H1 (cell line): ENCODE measurements at regions not wholly inside any gene's neighbourhood (a gene's known extent, or its start where the extent isn't known, plus 50 kb on each side); places are given as distances from the start of the nearest gene placed in this dataset.

Source experiments
- CTCF ChIA-PET: fragments of 300-600 bp; sonication (Branson Sonifier 250); formaldehyde crosslinking; loops from one replicate; lab custom pipeline; 2021; ENCODE audit not compliant: partially characterized antibody; lab: Charles Lee
- POLR2A ChIA-PET: fragments of 300-600 bp; sonication (Branson Sonifier 250); formaldehyde crosslinking; loops from one replicate; lab custom pipeline; 2021; ENCODE audit warnings: inconsistent platforms; ENCODE audit not compliant: partially characterized antibody; lab: Charles Lee
- DNase-seq, 2 experiments: peaks; one replicate each; pipeline versions ENCODE4 v3.0.0 to v3.0.0-alpha.2; 2010 to 2022; ENCODE audit warnings: low spot score in 2 of 2, low read depth in 1 of 2, mixed read lengths in 1 of 2
- FAIRE-seq: peaks from 2 replicates; lab custom pipeline; 2011; peaks lifted over from hg19 to GRCh38; lab: Jason Lieb, UNC
- H2AFZ ChIP-seq: 2 replicates; pipeline ENCODE4 v1.8.1; 2012; ENCODE audit warnings: low read length, inconsistent platforms
- H2AK5ac ChIP-seq: 2 replicates; pipeline ENCODE4 v1.6.1; 2013; ENCODE audit warnings: low read depth, low read length
- H2BK120ac ChIP-seq: replicated peaks from 2 replicates; pipeline ENCODE3; 2013; ENCODE audit warnings: low read depth, low read length, inconsistent platforms
- H2BK12ac ChIP-seq: 2 replicates; pipeline ENCODE4 v1.6.1; 2013; ENCODE audit warnings: low read depth, low read length
- H2BK15ac ChIP-seq: 2 replicates; pipeline ENCODE4 v1.6.1; 2013; ENCODE audit warnings: low read length
- H2BK20ac ChIP-seq: 2 replicates; pipeline ENCODE4 v1.6.1; 2013; ENCODE audit warnings: low read length
- H2BK5ac ChIP-seq: 2 replicates; pipeline ENCODE4 v1.6.1; 2013; ENCODE audit warnings: low read depth, low read length
- H3K14ac ChIP-seq: 2 replicates; pipeline ENCODE4 v1.6.1; 2013; ENCODE audit warnings: inconsistent platforms; ENCODE audit not compliant: insufficient read length
- H3K18ac ChIP-seq: 2 replicates; pipeline ENCODE4 v1.6.1; 2013; ENCODE audit warnings: low read length; ENCODE audit errors: extremely low read depth
- H3K23ac ChIP-seq: 2 replicates; pipeline ENCODE4 v1.6.1; 2013; ENCODE audit warnings: inconsistent platforms; ENCODE audit not compliant: insufficient read length
- H3K23me2 ChIP-seq: 2 replicates; pipeline ENCODE4 v1.6.1; 2013; ENCODE audit warnings: low read depth, low read length
- H3K27ac ChIP-seq: 2 replicates; pipeline ENCODE4 v1.6.1; 2011; ENCODE audit warnings: low read depth, low read length, inconsistent platforms
- H3K27me3 ChIP-seq, 4 experiments: replicated peaks in 1 of 4; 1 replicate in 1 of 4; 2 replicates in 3 of 4; pipeline versions ENCODE4 v1.6.1 to v1.8.1; 2011 to 2013; ENCODE audit warnings: low read length in 3 of 4, mild to moderate bottlenecking in 3 of 4, inconsistent platforms in 2 of 4, mixed read lengths in 2 of 4, moderate library complexity in 1 of 4; ENCODE audit not compliant: control insufficient read depth in 3 of 4, insufficient read depth in 3 of 4; ENCODE audit errors: extremely low read depth in 1 of 4
- H3K36me3 ChIP-seq, 4 experiments: 2 replicates each; pipeline versions ENCODE4 v1.6.1 to v1.8.1; 2011 to 2013; ENCODE audit warnings: mild to moderate bottlenecking in 4 of 4, low read length in 3 of 4, moderate library complexity in 2 of 4, control low read depth in 1 of 4, inconsistent platforms in 1 of 4; ENCODE audit not compliant: insufficient read depth in 4 of 4, control insufficient read depth in 2 of 4
- H3K4ac ChIP-seq: replicated peaks from 2 replicates; pipeline ENCODE3; 2013; ENCODE audit warnings: low read length, low read depth, mixed read lengths, inconsistent platforms; ENCODE audit not compliant: insufficient read length
- H3K4me1 ChIP-seq, 4 experiments: replicated peaks in 1 of 4; 1 replicate in 1 of 4; 2 replicates in 3 of 4; pipeline versions ENCODE4 v1.6.1 to v1.8.1; 2011 to 2013; ENCODE audit warnings: low read length in 3 of 4, inconsistent platforms in 2 of 4, mixed read lengths in 1 of 4; ENCODE audit not compliant: insufficient read depth in 4 of 4, control insufficient read depth in 3 of 4
- H3K4me2 ChIP-seq, 2 experiments: 2 replicates each; pipeline versions ENCODE4 v1.6.1 to v1.8.1; 2011 to 2013; ENCODE audit warnings: low read depth in 2 of 2, low read length in 2 of 2, control low read depth in 1 of 2, inconsistent platforms in 1 of 2, mild to moderate bottlenecking in 1 of 2; ENCODE audit not compliant: insufficient read depth in 1 of 2
- H3K4me3 ChIP-seq, 4 experiments: fragments of 200-600, 300-600 bp in 1 of 4; sonication (generic), shearing (Covaris generic), sonication (Bioruptor Twin) in 1 of 4; 2 replicates each; pipeline versions ENCODE4 v1.5.1 to v1.8.1; 2011 to 2016; ENCODE audit warnings: low read length in 4 of 4, low read depth in 3 of 4, control low read depth in 2 of 4, inconsistent platforms in 2 of 4, mild to moderate bottlenecking in 2 of 4, mixed read lengths in 1 of 4, moderate library complexity in 1 of 4; ENCODE audit not compliant: insufficient read depth in 2 of 4; ENCODE audit errors: extremely low read depth in 1 of 4
- H3K56ac ChIP-seq: replicated peaks from 2 replicates; pipeline ENCODE3; 2013; ENCODE audit warnings: low read depth, mild to moderate bottlenecking, mixed read lengths, low read length, inconsistent platforms; ENCODE audit not compliant: insufficient read length
- H3K79me1 ChIP-seq: 2 replicates; pipeline ENCODE4 v1.6.1; 2013; ENCODE audit warnings: low read depth, low read length, control low read depth
- H3K79me2 ChIP-seq, 2 experiments: 2 replicates each; pipeline versions ENCODE4 v1.6.1 to v1.8.1; 2012 to 2013; ENCODE audit warnings: low read length in 2 of 2, mild to moderate bottlenecking in 2 of 2, inconsistent platforms in 1 of 2; ENCODE audit not compliant: insufficient read depth in 2 of 2, control insufficient read depth in 1 of 2
- H3K9ac ChIP-seq, 4 experiments: replicated peaks in 1 of 4; 1 replicate in 1 of 4; 2 replicates in 3 of 4; pipeline versions ENCODE4 v1.6.1 to v1.8.1; 2011 to 2013; ENCODE audit warnings: low read depth in 3 of 4, low read length in 3 of 4, control low read depth in 2 of 4, mild to moderate bottlenecking in 2 of 4, moderate library complexity in 2 of 4, inconsistent platforms in 1 of 4; ENCODE audit errors: extremely low read depth in 1 of 4
- H3K9me3 ChIP-seq, 2 experiments: 2 replicates each; pipeline versions ENCODE4 v1.6.1 to v1.8.1; 2012 to 2013; ENCODE audit warnings: mild to moderate bottlenecking in 2 of 2, moderate library complexity in 2 of 2, control low read depth in 1 of 2, inconsistent platforms in 1 of 2, low read depth in 1 of 2, low read length in 1 of 2, mixed read lengths in 1 of 2; ENCODE audit not compliant: insufficient read depth in 2 of 2
- H4K20me1 ChIP-seq, 2 experiments: replicated peaks in 1 of 2; 2 replicates each; pipeline versions ENCODE3 to v1.8.1; 2011 to 2013; ENCODE audit warnings: inconsistent platforms in 2 of 2, low read length in 2 of 2, mild to moderate bottlenecking in 1 of 2; ENCODE audit not compliant: insufficient read depth in 2 of 2, control insufficient read depth in 1 of 2
- H4K5ac ChIP-seq: 2 replicates; pipeline ENCODE4 v1.6.1; 2013; ENCODE audit warnings: low read length, low read depth, mixed read lengths, inconsistent platforms; ENCODE audit not compliant: insufficient read length
- H4K8ac ChIP-seq: 2 replicates; pipeline ENCODE4 v1.8.0; 2013; ENCODE audit warnings: mild to moderate bottlenecking, moderate library complexity, low read length, inconsistent platforms; ENCODE audit not compliant: insufficient read depth; ENCODE audit errors: extremely low read depth
- H4K91ac ChIP-seq: replicated peaks from 2 replicates; pipeline ENCODE3; 2013; ENCODE audit warnings: low read length, mixed read lengths, inconsistent platforms; ENCODE audit not compliant: insufficient read length
- ATF3 ChIP-seq: IDR thresholded peaks from 2 replicates; pipeline ENCODE4 v1.6.1; 2011; ENCODE audit warnings: low read depth, mild to moderate bottlenecking, low read length; ENCODE audit not compliant: insufficient read depth
- BACH1 ChIP-seq: IDR thresholded peaks from 2 replicates; pipeline ENCODE4 v1.6.1; 2012; ENCODE audit warnings: low read length, improper control_type of control experiment
- E2F6 ChIP-seq: IDR thresholded peaks from 2 replicates; pipeline ENCODE4 v1.6.1; 2012; ENCODE audit warnings: inconsistent platforms
- HDAC6 ChIP-seq: IDR thresholded peaks from one replicate; pipeline ENCODE4 v1.7.1; 2012; ENCODE audit warnings: low read depth, mild to moderate bottlenecking, inconsistent platforms, low read length, moderate library complexity
- KDM4A ChIP-seq: IDR thresholded peaks from one replicate; pipeline ENCODE4 v1.7.1; 2012; ENCODE audit warnings: low read depth, mild to moderate bottlenecking, moderate library complexity, low read length, inconsistent platforms; ENCODE audit not compliant: severe bottlenecking
- MAFK ChIP-seq: IDR thresholded peaks from 2 replicates; pipeline ENCODE4 v1.6.1; 2012; ENCODE audit warnings: low read depth, mild to moderate bottlenecking, improper control_type of control experiment, low read length
- PHF8 ChIP-seq: fragments of 200-600 bp; sonication (generic); conservative IDR thresholded peaks from 2 replicates; pipeline ENCODE4 v1.7.1; 2012; ENCODE audit warnings: low read depth, mild to moderate bottlenecking, inconsistent platforms, low read length, moderate library complexity
- POLR2A ChIP-seq, 2 experiments: IDR thresholded peaks; 1 replicate in 1 of 2; 2 replicates in 1 of 2; pipeline ENCODE4 v1.6.1; 2011; ENCODE audit warnings: low read depth in 2 of 2, low read length in 2 of 2, mild to moderate bottlenecking in 2 of 2; ENCODE audit errors: control extremely low read depth in 1 of 2
- TCF12 ChIP-seq: IDR thresholded peaks from 2 replicates; pipeline ENCODE4 v1.6.1; 2011; ENCODE audit warnings: low read depth, mild to moderate bottlenecking, low read length
- TEAD4 ChIP-seq: IDR thresholded peaks from 2 replicates; pipeline ENCODE4 v1.6.1; 2012; ENCODE audit warnings: low read depth, low read length, inconsistent platforms, mixed read lengths
- WGBS, 2 experiments: shearing (Covaris generic) in 1 of 2; methylation state at CpG; one replicate each; pipeline versions ENCODE4 v1.1.6 to v1.1.7; 2013 to 2015; ENCODE audit warnings: low lambda C conversion rate in 2 of 2, mixed read lengths in 2 of 2, inconsistent platforms in 1 of 2, low coverage in 1 of 2, missing lambda C conversion rate in 1 of 2; ENCODE audit not compliant: insufficient replicate concordance in 2 of 2, insufficient coverage in 1 of 2, insufficient read length in 1 of 2; ENCODE audit errors: extremely low coverage in 1 of 2, missing lambda C conversion rate in 1 of 2; 5-methylcytosine and 5-hydroxymethylcytosine counted together

GRCh38 chr18:23401400-23402347, 51.4 kb upstream of the RIOK3 start:
- peaks cover 7 to 10% (median 9%) of the 10 kb centered on the region in 4 experiments for H3K4me1 ChIP-seq
- H3K18ac ChIP-seq, result peak overlapping the region; percentile 62
- H4K91ac ChIP-seq, result peak overlapping the region; percentile 96
- peak overlapping the region in 1 of 2 experiments; percentile 30; a peak in 1 of 4 replicates for H3K4me2 ChIP-seq
- H3K27me3 ChIP-seq, result no peaks in the 10 kb centered on the region
- H3K9ac ChIP-seq, result no peak overlapping the region
- peak overlapping the region; percentile 95; the same call in 1 of the 2 replicates for H2BK20ac ChIP-seq
- H2BK120ac ChIP-seq, result no peak overlapping the region
- ChIA-PET CTCF (interaction anchor here (0.8 to 0.9 kb wide), 2 partner anchors 20 to 43 kb away, joined by 3 read pairs; no protein-coding TSS in a partner anchor), POLR2A (interaction anchor here (0.9 to 1.5 kb wide), 2 partner anchors 9 to 267 kb away, joined by 3 read pairs; no protein-coding TSS in a partner anchor)
- no peak for FAIRE-seq
- H3K23me2 ChIP-seq, result no peaks in the 10 kb centered on the region
- H3K14ac ChIP-seq, result no peak overlapping the region
- H2AK5ac ChIP-seq, result peak overlapping the region; percentile 84
- peak overlapping the region; percentile 94; the same call in 1 of the 2 replicates for H2BK5ac ChIP-seq
- peaks cover 2% of the 10 kb centered on the region for H3K79me1 ChIP-seq
- no peaks in the 10 kb centered on the region for H3K9me3 ChIP-seq
- H4K5ac ChIP-seq, result no peak overlapping the region
- peak overlapping the region; percentile 99 for H2BK12ac ChIP-seq
- H3K56ac ChIP-seq, result peak overlapping the region; percentile 60
- H3K36me3 ChIP-seq, result no peaks in the 10 kb centered on the region
- H3K27ac ChIP-seq, result peak overlapping the region; percentile 48; the same call in 1 of the 2 replicates
- H4K8ac ChIP-seq, result no peak overlapping the region
- 74% methylated on average over 10 of the region's 10 CpGs; no CpG with 5 or more reads in 1 of the 2 experiments for WGBS, 2 experiments
- no peak overlapping the region for H3K4me3 ChIP-seq
- H3K23ac ChIP-seq, result no peak overlapping the region
- no peak overlapping the region for H2BK15ac ChIP-seq
- no peak for DNase-seq
- peak overlapping the region; percentile 10 for H3K4ac ChIP-seq
- no peaks in the 10 kb centered on the region for H4K20me1 ChIP-seq
- H3K79me2 ChIP-seq, result no peaks in the 10 kb centered on the region
- H2AFZ ChIP-seq, result 0 out of 2 replicates have a peak overlapping the region, but pooled peaks have one; percentile 28
- TF ChIP-seq BACH1 (no peak), ATF3 (no peak), TCF12 (peak; percentile 79; the same call in 1 of the 2 replicates), MAFK (0 out of 2 replicates have a peak, but pooled peaks have one; percentile 26), TEAD4 (peak; percentile 69; the same call in 1 of the 2 replicates), POLR2A (IDR thresholded peaks at IDR 0.05; ENCODE audit: control extremely low read depth in 1 of 2, low read depth in 2 of 2, low read length in 2 of 2) (no peak), KDM4A (no peak), HDAC6 (no peak), E2F6 (no peak), PHF8 (no peak)
